ENCODE measurements at regions not wholly inside any gene's neighbourhood (a gene's known extent, or its start where the extent isn't known, plus 50 kb on each side); places are given as distances from the start of the nearest gene placed in this dataset.

- H3K4me3 Mint-ChIP-seq: no peak overlapping the region
- H3K27ac Mint-ChIP-seq: no peak overlapping the region
- H3K36me3 Mint-ChIP-seq (ENCODE audit: low read depth): no peaks in the 10 kb centered on the region
- H3K27me3 Mint-ChIP-seq: no peaks in the 10 kb centered on the region
- H3K9me3 Mint-ChIP-seq: no peaks in the 10 kb centered on the region
- H3K4me1 Mint-ChIP-seq (ENCODE audit: low read depth): no peaks in the 10 kb centered on the region
- intact Hi-C loops (cut with micrococcal nuclease): no loop called here
Observed at GRCh38 chr5:86748538-86749105, 130.9 kb downstream of the COX7C start.

GRCh38 chr5:86749841-86750240 lies 132.1 kb downstream of the COX7C start:
- no peak overlapping the region for H3K4me3 Mint-ChIP-seq
- no peaks in the 10 kb centered on the region for H3K4me1 Mint-ChIP-seq (ENCODE audit: low read depth)
- no peaks in the 10 kb centered on the region for H3K27me3 Mint-ChIP-seq
- H3K9me3 Mint-ChIP-seq: no peaks in the 10 kb centered on the region
- H3K36me3 Mint-ChIP-seq (ENCODE audit: low read depth): no peaks in the 10 kb centered on the region
- intact Hi-C loops (cut with micrococcal nuclease): no loop called here
- H3K27ac Mint-ChIP-seq: no peak overlapping the region

GRCh38 chr5:86756839-86757238 lies 139.1 kb downstream of the COX7C start:
- H3K27ac Mint-ChIP-seq: no peak overlapping the region
- H3K4me3 Mint-ChIP-seq: no peak overlapping the region
- no peaks in the 10 kb centered on the region for H3K4me1 Mint-ChIP-seq (ENCODE audit: low read depth)
- H3K9me3 Mint-ChIP-seq: peaks cover 34% of the 10 kb centered on the region
- H3K27me3 Mint-ChIP-seq: no peaks in the 10 kb centered on the region
- intact Hi-C loops (cut with micrococcal nuclease): no loop called here
- H3K36me3 Mint-ChIP-seq (ENCODE audit: low read depth): no peaks in the 10 kb centered on the region

GRCh38 chr5:86757824-86758223 lies 140.1 kb downstream of the COX7C start:
- no peaks in the 10 kb centered on the region for H3K4me1 Mint-ChIP-seq (ENCODE audit: low read depth)
- H3K27ac Mint-ChIP-seq: no peak overlapping the region
- H3K4me3 Mint-ChIP-seq: no peak overlapping the region
- peaks cover 34% of the 10 kb centered on the region for H3K9me3 Mint-ChIP-seq
- H3K36me3 Mint-ChIP-seq (ENCODE audit: low read depth): no peaks in the 10 kb centered on the region
- H3K27me3 Mint-ChIP-seq: no peaks in the 10 kb centered on the region
- intact Hi-C loops (cut with micrococcal nuclease): no loop called here

GRCh38 chr5:86760661-86761060 lies 142.9 kb downstream of the COX7C start:
- intact Hi-C loops (cut with micrococcal nuclease): no loop called here
- Mint-ChIP-seq H3K4me1 (ENCODE audit: low read depth) (no peaks in the 10 kb centered on the region), H3K27me3 (no peaks in the 10 kb centered on the region)

GRCh38 chr5:86763929-86764328 lies 146.2 kb downstream of the COX7C start:
- H3K27me3 Mint-ChIP-seq: no peaks in the 10 kb centered on the region
- H3K9me3 Mint-ChIP-seq: peaks cover 3% of the 10 kb centered on the region
- H3K36me3 Mint-ChIP-seq (ENCODE audit: low read depth): no peaks in the 10 kb centered on the region
- H3K4me3 Mint-ChIP-seq: no peak overlapping the region
- intact Hi-C loops (cut with micrococcal nuclease): no loop called here
- no peak overlapping the region for H3K27ac Mint-ChIP-seq
- H3K4me1 Mint-ChIP-seq (ENCODE audit: low read depth): no peaks in the 10 kb centered on the region

More at GRCh38 chr5:86760661-86761060, 142.9 kb downstream of the COX7C start:
- no peak overlapping the region for H3K27ac Mint-ChIP-seq
- H3K9me3 Mint-ChIP-seq: peaks cover 27% of the 10 kb centered on the region
- H3K4me3 Mint-ChIP-seq: no peak overlapping the region
- H3K36me3 Mint-ChIP-seq (ENCODE audit: low read depth): no peaks in the 10 kb centered on the region

GRCh38 chr5:86765778-86766502 lies 148.2 kb downstream of the COX7C start:
- H3K36me3 Mint-ChIP-seq (ENCODE audit: low read depth): no peaks in the 10 kb centered on the region
- no peak overlapping the region for H3K4me3 Mint-ChIP-seq
- H3K27me3 Mint-ChIP-seq: no peaks in the 10 kb centered on the region
- no peak overlapping the region for H3K27ac Mint-ChIP-seq
- H3K9me3 Mint-ChIP-seq: peaks cover 13% of the 10 kb centered on the region
- H3K4me1 Mint-ChIP-seq (ENCODE audit: low read depth): no peaks in the 10 kb centered on the region
- intact Hi-C loops (cut with micrococcal nuclease): no loop called here

GRCh38 chr5:86768699-86769202 lies 151.0 kb downstream of the COX7C start:
- Mint-ChIP-seq H3K27me3 (no peaks in the 10 kb centered on the region), H3K4me3 (no peak overlapping the region), H3K36me3 (ENCODE audit: low read depth) (no peaks in the 10 kb centered on the region), H3K4me1 (ENCODE audit: low read depth) (no peaks in the 10 kb centered on the region), H3K27ac (no peak overlapping the region), H3K9me3 (peaks cover 16% of the 10 kb centered on the region)
- intact Hi-C loops (cut with micrococcal nuclease): no loop called here

GRCh38 chr5:86780018-86780417 lies 162.3 kb downstream of the COX7C start:
- Mint-ChIP-seq H3K9me3 (peaks cover 40% of the 10 kb centered on the region), H3K27ac (no peak overlapping the region), H3K4me3 (no peak overlapping the region), H3K4me1 (ENCODE audit: low read depth) (no peaks in the 10 kb centered on the region), H3K27me3 (no peaks in the 10 kb centered on the region), H3K36me3 (ENCODE audit: low read depth) (no peaks in the 10 kb centered on the region)
- intact Hi-C loops (cut with micrococcal nuclease): no loop called here

- no peak overlapping the region for H3K27ac Mint-ChIP-seq
- intact Hi-C loops (cut with micrococcal nuclease): no loop called here
- no peaks in the 10 kb centered on the region for H3K4me1 Mint-ChIP-seq (ENCODE audit: low read depth)
- no peak overlapping the region for H3K4me3 Mint-ChIP-seq
- no peaks in the 10 kb centered on the region for H3K36me3 Mint-ChIP-seq (ENCODE audit: low read depth)
- peaks cover 3% of the 10 kb centered on the region for H3K9me3 Mint-ChIP-seq
- no peaks in the 10 kb centered on the region for H3K27me3 Mint-ChIP-seq
Observed at GRCh38 chr5:86786955-86787354, 169.2 kb downstream of the COX7C start.

- no peaks in the 10 kb centered on the region for H3K4me1 Mint-ChIP-seq (ENCODE audit: low read depth)
- no peaks in the 10 kb centered on the region for H3K36me3 Mint-ChIP-seq (ENCODE audit: low read depth)
Observed at GRCh38 chr5:86795659-86796058, 177.9 kb downstream of the COX7C start.

GRCh38 chr5:86797677-86798076 lies 179.9 kb downstream of the COX7C start:
- no peak overlapping the region for H3K4me3 Mint-ChIP-seq
- H3K27me3 Mint-ChIP-seq: no peaks in the 10 kb centered on the region
- no peaks in the 10 kb centered on the region for H3K36me3 Mint-ChIP-seq (ENCODE audit: low read depth)
- no peaks in the 10 kb centered on the region for H3K9me3 Mint-ChIP-seq
- H3K4me1 Mint-ChIP-seq (ENCODE audit: low read depth): no peaks in the 10 kb centered on the region
- H3K27ac Mint-ChIP-seq: no peak overlapping the region
- intact Hi-C loops (cut with micrococcal nuclease): no loop called here

More at GRCh38 chr5:86795659-86796058, 177.9 kb downstream of the COX7C start:
- H3K4me3 Mint-ChIP-seq: no peak overlapping the region
- no peaks in the 10 kb centered on the region for H3K9me3 Mint-ChIP-seq
- no peak overlapping the region for H3K27ac Mint-ChIP-seq
- intact Hi-C loops (cut with micrococcal nuclease): no loop called here
- no peaks in the 10 kb centered on the region for H3K27me3 Mint-ChIP-seq

GRCh38 chr5:86806206-86806605 lies 188.5 kb downstream of the COX7C start:
- Mint-ChIP-seq H3K9me3 (peaks cover 5% of the 10 kb centered on the region), H3K27me3 (no peaks in the 10 kb centered on the region), H3K4me3 (no peak overlapping the region), H3K27ac (no peak overlapping the region), H3K4me1 (ENCODE audit: low read depth) (no peaks in the 10 kb centered on the region), H3K36me3 (ENCODE audit: low read depth) (no peaks in the 10 kb centered on the region)
- intact Hi-C loops (cut with micrococcal nuclease): no loop called here

GRCh38 chr5:86807046-86808031 lies 189.6 kb downstream of the COX7C start:
- intact Hi-C loops (cut with micrococcal nuclease): no loop called here
- H3K27ac Mint-ChIP-seq: no peak overlapping the region
- H3K27me3 Mint-ChIP-seq: no peaks in the 10 kb centered on the region
- peaks cover 5% of the 10 kb centered on the region for H3K9me3 Mint-ChIP-seq
- H3K4me3 Mint-ChIP-seq: no peak overlapping the region
- no peaks in the 10 kb centered on the region for H3K36me3 Mint-ChIP-seq (ENCODE audit: low read depth)
- H3K4me1 Mint-ChIP-seq (ENCODE audit: low read depth): no peaks in the 10 kb centered on the region

Data from dendritic cell treated with granulocyte-macrophage colony-stimulating factor and Interleukin-4, amounts not matched to agents 40 ng/mL and 50 ng/mL, for 4 days (primary cell).